GM18498 (cell line): ENCODE measurements at regions not wholly inside any gene's neighbourhood (a gene's known extent, or its start where the extent isn't known, plus 50 kb on each side); places are given as distances from the start of the nearest gene placed in this dataset.
A peak's percentile ranks its signal among the peaks of the same experiment; 100 is the strongest.

ENCODE experiments used
- ATAC-seq: cut with Tn5 transposase; IDR thresholded peaks from one replicate; pipeline ENCODE4 v1.9.1; 2021; ENCODE audit warnings: mild to moderate bottlenecking, moderate library complexity; ENCODE audit not compliant: unreplicated experiment

DNA sequence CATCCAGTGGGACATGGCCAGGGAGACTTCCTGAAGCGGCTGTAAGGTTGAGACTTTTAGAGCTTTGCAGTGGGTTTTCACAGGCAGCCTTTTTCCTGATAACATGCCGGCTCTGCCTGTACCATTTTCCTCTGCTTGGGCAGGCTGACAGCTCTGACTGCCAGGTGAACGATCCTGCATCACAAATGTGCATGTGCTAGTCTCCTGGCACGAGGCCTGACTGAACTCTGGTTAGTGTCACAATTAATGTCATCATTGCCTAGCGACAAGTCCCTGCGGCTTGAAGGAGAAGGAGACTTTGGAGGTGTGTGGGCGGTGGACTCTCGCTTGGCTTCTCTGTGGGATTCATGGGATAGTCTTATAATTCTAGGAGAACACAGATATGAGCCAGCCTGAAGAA, 783.6 kb upstream of the TSPY4 start:
- ATAC-seq, result no peak

DNA sequence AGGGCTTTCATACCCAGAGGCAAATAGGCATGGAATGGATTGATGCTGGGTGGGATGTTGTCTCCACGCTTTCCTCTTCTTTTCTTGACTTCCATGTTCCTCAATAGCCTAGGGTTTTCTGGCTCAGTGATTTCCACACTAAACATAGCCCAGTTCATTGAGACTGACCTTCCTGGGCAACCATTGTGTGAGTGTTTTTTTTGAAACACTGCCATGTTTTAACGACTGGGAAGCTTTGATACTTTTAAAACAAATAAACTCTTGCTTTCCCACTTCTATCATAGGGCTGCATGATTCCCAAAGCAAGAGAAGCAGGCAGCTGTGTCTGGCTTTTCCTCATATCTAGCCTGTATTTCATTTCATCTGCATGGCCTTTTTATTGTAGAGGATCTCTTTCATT, 775.9 kb upstream of the TSPY4 start:
- ATAC-seq, result no peak

DNA sequence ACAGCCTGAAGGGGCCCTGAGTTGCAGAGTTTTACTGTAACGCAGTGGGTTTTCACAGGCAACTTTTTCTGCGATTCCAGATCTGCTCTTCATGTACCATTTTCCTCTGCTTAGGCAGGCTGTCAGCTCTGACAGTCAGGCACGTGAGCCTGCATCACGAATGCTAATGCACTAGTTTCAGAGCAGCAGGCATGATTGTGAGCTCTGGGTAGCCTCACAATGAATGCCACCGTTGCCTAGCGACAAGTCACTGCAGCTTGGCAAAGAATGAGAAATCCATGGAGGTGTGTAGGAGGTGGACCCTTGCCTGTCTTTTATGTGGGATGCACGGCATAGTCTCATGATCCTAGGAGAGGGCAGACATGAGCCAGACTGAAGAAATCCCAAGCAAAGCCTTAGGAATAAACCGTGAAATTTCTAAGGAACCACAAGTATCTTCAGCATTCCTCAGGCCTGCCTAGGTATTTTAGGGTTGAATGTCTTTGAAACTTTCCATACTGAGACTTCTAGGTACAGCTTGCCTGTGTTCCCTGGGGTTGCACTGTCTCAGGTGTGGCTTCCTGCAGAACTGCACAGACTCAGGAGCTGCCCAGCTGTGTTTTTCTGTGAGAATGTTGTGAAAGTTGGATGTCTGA, 774.7 kb upstream of the TSPY4 start:
- ATAC-seq, result no peak

DNA sequence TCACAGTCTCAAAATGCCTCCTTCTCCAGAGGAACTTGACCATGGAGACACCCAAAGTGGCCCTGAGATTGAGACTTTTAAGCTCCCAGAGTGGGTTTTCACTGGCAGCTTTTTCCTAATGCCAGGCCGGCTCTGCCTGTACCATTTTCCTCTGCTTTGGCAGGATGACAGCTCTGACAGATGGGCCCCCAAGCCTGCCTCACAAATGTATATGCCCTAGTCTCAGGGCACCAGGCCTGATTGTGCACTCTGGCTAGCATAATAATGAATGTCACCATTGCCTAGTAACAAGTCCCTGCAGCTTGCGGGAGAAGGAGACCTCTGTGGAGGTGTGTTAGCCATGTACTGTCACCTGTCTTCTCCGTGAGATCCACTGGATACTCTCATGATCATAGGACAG, 772.8 kb upstream of the TSPY4 start:
- no peak for ATAC-seq

DNA sequence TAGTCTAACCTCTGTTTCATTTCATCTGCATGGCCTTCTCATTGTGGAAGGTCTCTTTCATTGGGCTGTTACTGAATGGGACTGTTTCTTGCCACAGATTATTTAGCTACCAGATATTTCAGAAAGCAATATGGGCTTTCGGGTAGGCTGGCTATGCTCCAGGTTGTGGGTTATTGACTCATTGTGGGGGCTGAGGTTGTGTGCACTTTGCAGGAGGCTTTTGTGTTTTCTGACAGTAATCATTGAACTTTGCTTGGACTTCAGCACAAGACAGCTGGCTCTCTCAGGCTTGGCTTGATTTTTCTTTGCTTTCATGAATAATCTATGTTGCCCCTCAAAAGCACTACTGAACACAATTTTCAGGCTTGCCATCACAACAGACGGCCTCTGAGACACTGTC, 771.1 kb upstream of the TSPY4 start:
- ATAC-seq, result no peak

DNA sequence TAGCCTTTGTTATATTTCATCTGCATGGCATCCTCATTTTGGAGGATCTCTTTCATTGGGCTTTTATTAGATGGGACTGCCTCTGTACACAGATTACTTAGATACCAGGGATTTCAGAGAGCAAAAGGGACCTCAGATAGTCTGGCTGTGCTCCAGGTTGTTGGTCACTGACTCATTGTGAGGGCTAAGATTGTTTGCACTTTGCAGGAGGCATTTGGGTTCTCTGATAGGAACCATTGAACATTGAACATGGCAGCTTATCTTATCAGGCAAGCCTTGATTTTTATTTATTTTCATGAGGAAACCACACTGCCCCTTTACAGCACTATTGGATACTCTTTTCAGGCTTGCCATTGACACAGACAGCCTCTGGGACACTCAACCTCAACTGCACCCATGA, 766.9 kb upstream of the TSPY4 start:
- ATAC-seq, result no peak

DNA sequence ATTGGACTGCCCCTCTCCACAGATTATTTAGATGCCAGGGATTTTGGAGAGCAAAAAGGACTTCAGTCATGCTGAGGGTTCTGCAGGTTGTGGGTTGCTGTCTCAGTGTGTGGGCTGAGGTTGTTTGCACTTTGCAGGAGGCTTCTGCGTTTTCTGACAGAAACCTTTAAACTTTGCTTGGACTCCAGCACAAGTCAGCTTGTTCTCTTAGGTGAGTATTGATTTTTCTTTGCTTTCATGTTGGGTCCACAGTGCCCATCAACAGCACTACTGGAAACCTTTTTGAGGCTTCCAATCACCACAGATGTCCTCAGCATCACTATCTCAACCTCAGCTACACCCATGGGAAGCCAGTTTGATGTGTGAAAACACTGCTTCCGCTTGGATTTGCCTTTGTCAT, 764.3 kb upstream of the TSPY4 start:
- ATAC-seq, result no peak

DNA sequence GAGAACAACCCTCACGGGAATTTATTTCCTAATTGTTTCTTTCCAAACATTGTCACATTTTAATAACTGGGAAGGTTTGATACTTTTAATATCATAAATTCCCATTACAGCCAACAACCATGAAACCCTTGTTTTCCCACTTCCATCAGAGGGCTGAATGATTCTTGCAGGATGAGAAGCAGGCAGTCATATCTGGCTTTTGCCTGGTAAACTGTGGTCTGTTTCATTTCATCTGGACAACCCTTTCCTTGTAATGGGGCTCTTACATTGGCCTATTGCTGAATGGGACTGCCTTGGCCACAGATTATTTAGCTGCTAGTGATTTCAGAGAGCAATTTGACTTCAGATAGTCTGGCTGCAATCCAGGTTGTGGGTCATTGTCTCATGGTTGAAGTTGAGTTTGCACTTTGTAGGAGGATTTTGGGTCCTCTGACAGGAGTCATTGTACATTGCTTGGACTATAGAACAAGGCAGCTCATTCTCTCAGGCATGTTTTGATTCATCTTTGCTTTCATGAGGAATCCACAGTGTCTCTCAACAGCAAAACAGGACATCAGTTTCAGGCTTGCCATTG, 754.9 kb upstream of the TSPY4 start:
- no peak for ATAC-seq

DNA sequence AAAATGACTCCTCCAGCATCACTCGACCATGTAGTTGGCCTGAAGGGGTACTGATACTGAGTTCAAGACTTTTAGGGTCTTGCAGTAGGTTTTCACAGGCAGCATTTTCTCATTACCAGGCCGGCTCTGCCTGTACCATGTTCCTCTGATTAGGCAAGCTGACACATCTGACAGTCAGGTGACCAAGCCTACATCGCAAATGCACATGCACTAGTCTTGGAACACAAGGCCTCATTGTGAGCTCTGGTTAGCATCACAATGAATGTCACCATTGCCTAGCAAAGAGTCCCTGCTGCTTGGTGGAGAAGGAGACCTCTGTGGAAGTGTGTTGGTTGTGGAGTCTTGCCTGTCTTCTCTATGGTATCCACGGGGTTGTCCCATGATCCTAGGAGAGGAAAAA, 754.1 kb upstream of the TSPY4 start:
- no peak for ATAC-seq

DNA sequence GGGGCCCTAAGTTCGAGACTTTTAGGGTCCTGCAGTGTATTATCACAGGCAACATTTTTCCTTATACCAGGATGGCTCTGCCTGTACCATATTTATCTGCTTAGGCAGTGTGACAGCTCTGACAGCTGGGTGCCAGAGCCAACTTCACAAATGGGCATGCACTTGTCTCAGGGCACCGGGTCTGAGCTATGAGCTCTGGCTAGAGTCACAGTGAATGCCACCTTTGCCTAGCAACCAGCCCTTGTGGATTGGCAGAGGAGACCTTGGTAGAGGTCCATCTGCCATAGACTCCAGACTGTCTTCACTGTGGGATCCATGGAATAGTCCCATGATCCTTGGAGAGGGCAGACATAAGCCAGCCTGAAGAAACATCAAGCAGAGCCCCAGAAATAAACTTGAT, 746.6 kb upstream of the TSPY4 start:
- no peak for ATAC-seq

DNA sequence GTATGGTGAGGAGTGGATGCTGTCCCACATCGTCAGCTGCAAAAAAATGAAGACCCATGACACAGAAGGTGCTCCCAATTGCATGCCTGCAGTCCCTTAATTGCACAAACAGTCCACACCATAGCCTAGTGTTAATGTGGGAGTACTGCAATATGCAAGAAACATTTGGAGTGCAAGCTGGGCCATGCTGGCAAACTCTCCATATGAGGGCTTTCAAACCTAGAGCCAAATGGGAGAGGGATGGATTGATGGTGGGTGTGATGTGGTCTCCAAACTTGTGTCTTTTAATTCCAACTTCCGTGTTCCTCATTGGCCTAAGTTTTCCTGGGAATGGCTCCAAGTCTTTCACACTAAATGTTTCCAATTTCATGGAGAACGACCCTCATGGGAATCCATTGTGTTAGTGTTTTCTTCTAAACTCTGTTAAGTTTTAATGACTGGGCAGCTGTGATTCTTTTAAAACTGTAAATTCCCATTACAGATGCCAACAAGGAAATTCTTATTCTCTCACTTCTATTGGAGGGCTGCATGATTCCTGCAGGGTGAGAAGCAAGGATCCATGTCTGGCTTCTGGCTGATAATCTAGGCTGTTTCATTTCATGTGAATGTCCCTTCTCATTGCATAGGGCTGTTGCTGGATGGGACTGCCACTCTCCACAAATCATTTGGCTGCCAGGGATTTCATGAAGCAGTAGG, 745.3 kb upstream of the TSPY4 start:
- ATAC-seq, result no peak

DNA sequence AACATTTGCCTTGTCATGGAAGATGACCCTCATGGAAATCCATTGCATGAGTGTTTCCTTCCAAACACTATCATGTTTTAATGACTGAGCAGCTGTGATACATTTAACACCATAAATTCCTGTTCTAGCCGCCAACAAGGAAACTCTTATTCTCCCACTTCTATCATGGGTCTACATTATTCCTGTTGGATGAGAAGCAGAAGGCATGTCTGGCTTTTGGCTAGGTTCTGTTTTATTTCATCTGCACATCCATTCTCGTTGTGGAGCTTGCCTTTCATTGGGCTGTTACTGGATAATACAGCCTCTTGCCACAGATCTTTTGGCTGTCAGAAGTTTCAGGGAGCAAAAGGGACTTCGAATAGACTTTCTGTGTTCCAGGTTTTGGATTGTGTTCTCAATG, 742.6 kb upstream of the TSPY4 start:
- ATAC-seq, result no peak

DNA sequence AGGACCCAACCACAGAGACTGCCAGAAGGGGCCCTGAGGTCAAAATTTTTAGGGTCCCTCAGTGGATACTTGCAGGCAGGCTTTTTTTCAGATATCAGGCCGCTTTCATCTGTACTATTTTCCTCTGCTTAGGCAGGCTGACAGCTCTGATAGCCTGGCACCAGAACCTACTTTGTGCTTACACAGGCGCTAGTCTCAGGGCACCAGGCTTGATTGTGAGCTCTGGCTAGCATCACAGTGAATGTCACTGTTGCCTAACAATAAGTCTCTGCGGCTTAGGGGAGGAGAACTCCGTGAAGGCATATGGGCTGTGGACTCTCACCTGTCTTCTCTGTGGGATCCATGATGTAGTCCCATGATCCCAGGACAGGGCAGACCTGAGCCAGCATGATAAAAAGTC, 738.1 kb upstream of the TSPY4 start:
- ATAC-seq, result no peak

DNA sequence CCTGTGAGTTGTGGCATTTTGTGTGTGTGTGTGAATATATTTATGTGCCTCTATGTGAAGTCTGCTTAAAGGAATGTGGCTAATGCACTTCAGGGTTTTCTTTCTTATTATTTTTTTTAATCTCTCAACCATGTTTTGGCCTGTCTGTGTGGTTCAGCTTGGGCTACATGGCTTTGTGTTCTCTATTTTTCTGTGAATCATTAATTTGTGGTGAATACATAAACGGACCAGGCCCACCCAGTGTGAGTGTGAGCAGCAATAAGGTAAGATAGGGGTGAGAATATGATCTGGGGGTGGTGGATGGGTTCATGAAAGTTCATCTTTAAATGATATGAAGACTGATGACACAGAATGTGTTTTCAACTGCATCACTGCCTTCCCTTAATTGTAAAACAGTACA, 726.6 kb upstream of the TSPY4 start:
- peak; percentile 74 for ATAC-seq

DNA sequence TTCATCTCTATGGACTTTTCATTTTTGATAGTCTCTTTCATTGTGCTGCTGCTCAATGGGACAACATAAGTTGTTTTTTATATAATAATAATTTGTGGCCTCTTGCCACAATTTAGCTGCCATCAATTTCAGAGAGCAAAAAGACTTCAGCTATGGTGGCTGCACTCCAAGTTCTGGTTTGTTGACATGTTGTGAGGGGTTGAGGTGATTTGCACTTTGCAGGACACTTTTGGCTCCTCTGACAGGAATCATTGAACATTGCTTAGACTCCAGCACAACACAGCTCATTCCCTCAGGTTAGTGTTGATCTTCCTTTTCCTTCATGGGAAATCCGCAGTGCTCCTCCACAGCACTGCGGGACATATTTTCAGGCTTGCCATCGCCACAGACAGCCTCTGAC, 725.4 kb upstream of the TSPY4 start:
- ATAC-seq, result no peak

DNA sequence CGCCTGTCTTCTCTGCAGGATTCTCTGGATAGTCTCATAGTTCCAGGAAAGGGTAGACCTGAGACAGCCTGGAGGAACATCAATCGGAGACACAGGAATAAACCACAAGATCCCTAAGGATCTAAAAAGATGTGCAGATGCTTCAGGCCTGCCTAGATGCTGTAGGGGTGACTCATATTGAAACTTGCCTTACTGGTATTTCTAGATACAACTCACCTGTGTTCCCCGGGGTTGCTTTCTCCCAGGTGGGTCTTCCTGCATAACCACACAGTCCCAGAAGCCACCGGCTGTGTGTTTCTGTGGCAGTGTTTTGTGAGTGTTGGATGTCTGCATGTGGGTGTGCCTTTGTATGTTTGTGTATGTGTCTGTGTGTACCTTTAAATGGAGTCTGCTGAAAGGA, 719.0 kb upstream of the TSPY4 start:
- ATAC-seq, result no peak

DNA sequence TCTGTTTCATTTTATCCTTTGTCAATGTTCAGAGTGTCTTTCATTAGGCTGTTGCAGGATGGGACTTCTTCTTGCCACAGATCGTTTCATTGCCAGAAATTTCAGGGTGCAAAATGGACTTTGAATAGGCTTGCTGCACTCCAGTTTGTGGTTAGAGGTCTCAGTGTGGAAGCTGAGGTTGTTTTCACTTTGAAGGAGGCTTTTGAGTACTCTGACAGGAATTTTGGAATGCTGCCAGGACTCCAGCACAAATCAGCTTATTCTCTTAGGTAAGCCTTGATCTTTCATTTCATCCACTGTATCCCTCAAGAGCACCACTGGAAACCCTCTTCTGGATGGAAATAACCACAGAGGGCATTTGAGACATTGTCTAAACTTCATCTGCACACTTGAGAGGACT, 715.1 kb upstream of the TSPY4 start:
- no peak for ATAC-seq

DNA sequence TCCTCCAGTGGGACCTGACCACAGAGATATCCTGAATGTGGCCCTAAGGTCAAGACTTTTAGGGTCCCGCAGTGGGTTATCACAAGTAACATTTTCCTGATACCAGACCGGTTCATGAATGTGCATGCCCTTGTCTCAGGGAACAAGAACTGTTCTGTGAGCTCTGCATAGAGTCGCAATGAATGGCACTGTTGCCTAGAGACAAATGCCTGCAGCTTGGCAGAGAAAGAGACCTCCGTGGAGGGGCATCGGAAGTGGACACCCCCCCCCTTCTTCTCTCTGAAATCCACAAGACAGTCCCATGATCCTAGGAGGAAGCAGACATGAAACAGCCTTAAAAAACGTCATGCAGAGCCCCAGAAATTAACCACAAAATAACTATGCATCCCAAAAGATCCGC, 714.4 kb upstream of the TSPY4 start:
- no peak for ATAC-seq

DNA sequence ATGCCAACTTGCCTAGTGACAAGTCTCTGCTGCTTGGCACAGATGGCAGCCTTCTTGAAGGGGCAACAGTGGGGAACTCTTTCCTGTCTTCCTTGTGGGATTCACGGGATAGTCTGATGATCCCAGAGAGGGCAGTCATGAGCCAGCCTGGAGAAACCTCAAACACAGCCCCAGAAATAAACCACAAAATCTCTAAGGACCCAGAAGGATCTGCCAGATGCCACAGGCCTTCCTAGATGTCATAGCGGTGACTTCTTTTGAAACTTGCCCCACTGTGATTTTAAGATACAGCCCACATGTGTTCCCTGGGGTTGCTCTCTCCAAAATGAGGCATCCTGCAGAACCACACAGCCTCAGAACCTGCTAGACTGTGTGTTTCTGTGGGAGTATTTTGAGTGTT, 707.6 kb upstream of the TSPY4 start:
- no peak for ATAC-seq

DNA sequence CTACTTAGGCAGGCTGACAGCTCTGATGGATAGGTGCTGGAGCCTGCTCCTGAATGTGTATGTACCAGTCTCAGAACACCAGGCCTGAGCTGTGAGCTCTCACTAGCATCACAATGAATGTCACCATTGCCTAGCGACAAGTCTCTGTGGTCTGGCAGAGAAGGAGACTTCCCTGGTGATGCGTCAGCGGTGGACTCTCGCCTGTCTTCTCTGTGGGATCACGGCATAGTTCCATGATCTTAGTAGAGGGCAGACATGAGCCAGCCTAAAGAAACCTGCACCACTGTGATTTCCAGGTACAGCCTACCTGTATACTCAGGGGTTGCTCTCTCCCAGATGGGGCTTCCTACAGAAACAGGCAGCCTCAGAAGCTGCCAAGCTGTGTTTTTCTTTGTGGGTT, 699.2 kb upstream of the TSPY4 start:
- ATAC-seq, result no peak

DNA sequence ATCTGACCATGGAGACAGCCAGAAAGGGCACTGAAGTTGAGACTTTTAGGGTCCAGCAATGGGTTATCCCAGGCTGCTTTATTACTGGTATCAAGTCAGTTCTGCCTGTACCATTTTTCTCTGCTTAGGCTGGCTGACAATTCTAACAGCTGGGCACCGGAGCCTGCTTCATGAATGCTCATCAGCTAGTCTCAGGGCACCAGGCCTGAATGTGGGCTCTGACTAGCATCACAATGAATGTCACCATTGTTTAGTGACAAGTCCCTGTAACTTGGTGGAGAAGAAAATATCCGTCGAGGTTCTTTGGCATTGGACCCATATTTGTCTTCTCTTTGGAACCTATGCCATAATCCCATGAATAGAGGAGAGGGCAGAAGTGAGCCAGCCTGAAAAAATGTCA, 692.3 kb upstream of the TSPY4 start:
- no peak for ATAC-seq

DNA sequence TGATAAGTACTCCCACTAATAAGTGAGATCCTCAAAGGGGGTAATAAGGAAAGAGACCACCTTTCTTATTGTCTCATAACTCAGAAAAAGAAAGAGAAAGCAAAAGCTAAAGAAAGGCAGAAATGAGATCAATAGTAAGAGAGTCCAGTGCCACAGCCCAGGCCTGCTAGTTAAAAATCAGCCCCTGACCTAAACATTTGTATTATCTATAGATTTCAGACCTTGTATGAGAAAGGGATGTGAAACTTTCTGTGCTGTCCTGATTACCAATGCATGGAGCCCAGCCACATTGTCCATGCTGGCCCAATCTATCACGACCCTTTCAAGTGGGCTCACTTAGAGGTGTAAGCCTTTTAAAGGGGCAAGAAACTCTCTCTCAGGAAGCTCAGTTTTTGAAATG, 684.8 kb upstream of the TSPY4 start:
- no peak for ATAC-seq

DNA sequence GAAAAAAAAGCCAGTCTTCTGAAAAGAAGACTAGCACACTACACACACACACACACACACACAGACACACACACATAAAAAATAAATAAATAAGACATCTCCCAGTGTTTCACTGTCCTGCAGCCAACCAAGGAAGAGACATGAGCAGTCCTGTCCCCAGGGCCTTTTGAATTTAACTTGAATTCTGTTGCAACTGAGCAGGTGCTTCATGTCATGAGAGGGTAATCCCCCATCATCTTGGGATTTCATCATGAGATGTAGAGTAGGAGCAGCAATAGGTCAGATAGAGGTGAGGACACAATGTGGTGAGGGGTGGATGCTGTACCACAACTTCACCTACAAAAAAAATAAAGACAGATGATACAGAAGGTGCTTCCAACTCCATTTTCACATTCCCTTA, 682.2 kb upstream of the TSPY4 start:
- ATAC-seq, result no peak
